ENCODE measurements at regions not wholly inside any gene's neighbourhood (a gene's known extent, or its start where the extent isn't known, plus 50 kb on each side); places are given as distances from the start of the nearest gene placed in this dataset.

DNA sequence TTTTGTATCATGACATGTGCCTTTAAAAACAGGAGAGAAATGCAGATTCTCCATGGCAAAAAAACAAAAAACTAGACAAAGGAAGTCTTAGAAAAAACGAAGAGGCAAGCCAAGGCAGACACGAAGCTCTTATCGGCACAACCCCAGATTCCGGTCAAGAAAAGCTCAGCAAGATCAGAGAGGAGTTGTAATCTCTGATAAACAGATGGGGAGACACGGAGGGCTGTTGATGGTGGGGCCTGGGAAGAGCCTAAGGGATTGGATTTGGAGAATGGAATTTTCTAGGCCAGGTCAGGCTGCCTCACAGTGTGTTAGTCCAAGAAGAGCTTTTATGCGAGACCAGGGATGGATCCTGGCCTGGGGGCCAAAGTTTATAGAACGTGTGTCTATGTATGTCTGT, 96.2 kb upstream of the AKT3 start:
- Histone ChIP-seq H3K27ac (no peak overlapping the region), H3K36me3 (no peaks in the 10 kb centered on the region), H3K9me3 (no peaks in the 10 kb centered on the region), H3K4me3 (no peak overlapping the region), H3K27me3 (peaks cover 0 to 11% of the 10 kb centered on the region in 2 donors), H3K4me1 (no peaks in the 10 kb centered on the region)
- intact Hi-C loops (cut with DNase I): no loop called here
- TF ChIP-seq, protein P1, sequence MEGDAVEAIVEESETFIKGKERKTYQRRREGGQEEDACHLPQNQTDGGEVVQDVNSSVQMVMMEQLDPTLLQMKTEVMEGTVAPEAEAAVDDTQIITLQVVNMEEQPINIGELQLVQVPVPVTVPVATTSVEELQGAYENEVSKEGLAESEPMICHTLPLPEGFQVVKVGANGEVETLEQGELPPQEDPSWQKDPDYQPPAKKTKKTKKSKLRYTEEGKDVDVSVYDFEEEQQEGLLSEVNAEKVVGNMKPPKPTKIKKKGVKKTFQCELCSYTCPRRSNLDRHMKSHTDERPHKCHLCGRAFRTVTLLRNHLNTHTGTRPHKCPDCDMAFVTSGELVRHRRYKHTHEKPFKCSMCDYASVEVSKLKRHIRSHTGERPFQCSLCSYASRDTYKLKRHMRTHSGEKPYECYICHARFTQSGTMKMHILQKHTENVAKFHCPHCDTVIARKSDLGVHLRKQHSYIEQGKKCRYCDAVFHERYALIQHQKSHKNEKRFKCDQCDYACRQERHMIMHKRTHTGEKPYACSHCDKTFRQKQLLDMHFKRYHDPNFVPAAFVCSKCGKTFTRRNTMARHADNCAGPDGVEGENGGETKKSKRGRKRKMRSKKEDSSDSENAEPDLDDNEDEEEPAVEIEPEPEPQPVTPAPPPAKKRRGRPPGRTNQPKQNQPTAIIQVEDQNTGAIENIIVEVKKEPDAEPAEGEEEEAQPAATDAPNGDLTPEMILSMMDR (IDR thresholded peaks at IDR 0.05): no peak
- ATAC-seq (no peak), DNase-seq (no peak)

DNA sequence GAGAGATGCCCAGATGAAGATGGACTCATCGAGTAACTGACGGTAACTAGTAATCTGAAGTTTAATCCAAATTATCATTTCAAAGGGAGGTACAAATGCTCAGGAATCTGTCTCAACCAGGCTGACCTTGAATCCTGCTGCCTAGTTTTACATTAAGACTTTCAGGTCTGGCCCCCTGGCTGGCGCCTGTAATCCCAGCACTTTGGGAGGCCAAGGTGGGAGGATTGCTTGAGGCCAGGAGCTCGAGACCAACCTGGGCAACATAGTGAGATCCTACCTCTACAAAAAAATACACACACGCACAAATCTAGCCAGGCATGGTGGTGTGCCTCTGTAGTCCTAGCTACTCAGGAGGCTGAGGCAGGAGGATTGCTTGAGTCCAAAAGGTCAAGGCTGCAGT, 95.7 kb upstream of the AKT3 start:
- no peaks in the 10 kb centered on the region for H3K4me1 ChIP-seq
- H3K36me3 ChIP-seq: no peaks in the 10 kb centered on the region
- TF ChIP-seq, protein P1 (IDR thresholded peaks at IDR 0.05): no peak
- H3K9me3 ChIP-seq: no peaks in the 10 kb centered on the region
- H3K27ac ChIP-seq: no peak overlapping the region
- H3K27me3 ChIP-seq: peaks cover 0 to 11% of the 10 kb centered on the region in 2 donors
- intact Hi-C loops (cut with DNase I): no loop called here
- DNase-seq: no peak
- no peak overlapping the region for H3K4me3 ChIP-seq
- ATAC-seq: no peak

DNA sequence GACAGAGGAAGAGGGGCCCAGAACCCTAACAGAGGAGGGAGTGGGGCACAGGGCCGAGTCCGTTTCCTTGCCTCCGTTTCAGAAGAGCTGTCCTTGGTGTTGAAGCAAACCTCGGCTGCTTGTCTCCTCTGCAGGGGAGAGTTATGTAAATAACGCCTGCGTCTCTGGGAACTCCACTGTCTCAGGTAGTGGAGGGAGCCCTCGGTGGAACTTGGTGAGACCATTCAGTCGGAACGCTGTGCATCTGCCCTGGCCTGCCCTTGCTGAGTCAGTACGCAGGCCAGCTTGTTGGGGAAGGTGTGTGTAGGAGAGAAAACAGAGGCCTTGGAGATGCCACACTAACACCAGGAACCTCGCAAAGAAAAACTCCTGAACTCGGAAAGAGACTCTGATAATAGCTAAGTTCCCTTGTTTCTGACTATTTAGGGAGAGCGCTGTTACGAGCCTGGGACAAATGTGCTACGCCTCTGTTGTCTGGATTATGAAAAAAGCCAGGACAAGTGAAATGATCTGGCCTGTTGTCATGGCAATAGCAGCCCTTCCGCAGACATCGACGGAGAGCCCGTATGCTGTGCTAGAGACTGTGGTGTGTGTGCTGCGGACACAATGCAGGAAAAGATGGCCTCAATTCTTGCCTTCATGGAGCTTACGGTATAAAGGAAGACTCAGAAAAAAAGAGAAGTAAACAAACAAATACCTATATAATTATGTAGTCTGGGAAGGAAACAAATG, 94.6 kb upstream of the AKT3 start:
- no peaks in the 10 kb centered on the region for H3K9me3 ChIP-seq
- H3K27ac ChIP-seq: no peak overlapping the region
- H3K4me3 ChIP-seq: no peak overlapping the region
- peak; percentile 49 for ATAC-seq
- TF ChIP-seq, protein P1 (IDR thresholded peaks at IDR 0.05): no peak
- no peaks in the 10 kb centered on the region for H3K4me1 ChIP-seq
- H3K36me3 ChIP-seq: no peaks in the 10 kb centered on the region
- DNase-seq: peak in 2 of 4 donors; percentile 11 to 19
- intact Hi-C loops (cut with DNase I): no loop called here
- H3K27me3 ChIP-seq: peaks cover 0 to 11% of the 10 kb centered on the region in 2 donors

DNA sequence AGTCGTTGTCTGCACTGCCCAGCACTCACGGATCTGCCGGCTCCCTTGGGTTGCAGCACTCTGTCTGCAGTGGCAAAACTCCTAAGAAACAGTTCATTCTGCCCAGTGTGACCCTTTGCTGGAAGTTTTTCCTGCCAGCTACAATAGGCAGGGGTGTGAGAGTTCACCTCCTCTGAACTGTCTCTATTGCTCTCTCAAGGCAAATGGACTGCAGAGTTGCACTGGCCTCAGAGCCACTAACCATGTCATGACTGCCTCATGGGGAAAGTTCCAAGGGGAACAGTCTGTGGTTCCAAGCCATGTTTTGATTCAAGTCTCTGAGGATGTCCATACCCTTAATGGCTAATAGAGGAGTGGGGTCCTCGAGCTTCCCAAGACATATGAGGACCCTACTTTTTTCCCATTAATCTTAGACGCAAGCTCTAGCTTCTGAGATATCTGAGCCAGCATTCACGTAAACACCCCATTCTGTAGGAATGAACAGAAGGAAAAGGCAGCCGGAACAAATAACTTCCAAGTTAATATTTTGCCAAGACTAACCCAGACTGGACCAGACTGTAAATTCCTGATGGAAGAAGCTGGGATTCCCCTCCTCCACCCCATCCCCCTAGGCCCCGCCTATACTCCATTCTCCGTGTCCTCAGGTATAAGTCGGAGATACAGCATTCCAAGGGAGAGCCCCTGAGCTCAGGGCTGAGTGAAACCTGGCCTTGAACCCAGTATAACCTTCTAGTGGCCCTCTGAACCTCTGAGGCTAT, 93.8 kb upstream of the AKT3 start:
- no peaks in the 10 kb centered on the region for H3K4me1 ChIP-seq
- DNase-seq: no peak
- TF ChIP-seq, protein P1 (IDR thresholded peaks at IDR 0.05): no peak
- peaks cover 0 to 11% of the 10 kb centered on the region in 2 donors for H3K27me3 ChIP-seq
- H3K36me3 ChIP-seq: no peaks in the 10 kb centered on the region
- H3K9me3 ChIP-seq: no peaks in the 10 kb centered on the region
- no peak overlapping the region for H3K4me3 ChIP-seq
- no peak for ATAC-seq
- intact Hi-C loops (cut with DNase I): no loop called here
- H3K27ac ChIP-seq: no peak overlapping the region
